Osteocyte (in vitro differentiated cells): ENCODE measurements at regions not wholly inside any gene's neighbourhood (a gene's known extent, or its start where the extent isn't known, plus 50 kb on each side); places are given as distances from the start of the nearest gene placed in this dataset.
"Not testable (repeated sequence)": the region's sequence is repeated elsewhere in the genome, so short reads cannot be mapped to it uniquely, and the experiment has no call there.

Experiments
- DNase-seq: peaks from one replicate; pipeline ENCODE4 v3.0.0; 2021; ENCODE audit warnings: mixed read lengths; ENCODE audit not compliant: unreplicated experiment; ENCODE audit errors: extremely low spot score
- H3K27ac Mint-ChIP-seq: one replicate; pipeline ENCODE4 v1.8.0; 2021; ENCODE audit warnings: mild to moderate bottlenecking, mixed read lengths; ENCODE audit not compliant: unreplicated experiment
- H3K27me3 Mint-ChIP-seq: one replicate; pipeline ENCODE4 v1.8.0; 2021; ENCODE audit warnings: mixed read lengths; ENCODE audit not compliant: unreplicated experiment
- H3K36me3 Mint-ChIP-seq: one replicate; pipeline ENCODE4 v1.8.0; 2021; ENCODE audit warnings: mixed read lengths; ENCODE audit not compliant: unreplicated experiment
- H3K4me1 Mint-ChIP-seq: one replicate; pipeline ENCODE4 v1.8.0; 2021; ENCODE audit warnings: mixed read lengths; ENCODE audit not compliant: unreplicated experiment
- H3K4me3 Mint-ChIP-seq: one replicate; pipeline ENCODE4 v1.8.0; 2021; ENCODE audit warnings: mild to moderate bottlenecking, moderate library complexity, mixed read lengths; ENCODE audit not compliant: unreplicated experiment
- H3K9me3 Mint-ChIP-seq: one replicate; pipeline ENCODE4 v1.8.0; 2021; ENCODE audit warnings: mixed read lengths; ENCODE audit not compliant: unreplicated experiment
- CTCF ChIP-seq: fragments of 200-600 bp; sonication (generic); IDR thresholded peaks from 2 replicates; pipeline ENCODE4 v1.5.0; 2021; ENCODE audit warnings: antibody characterized with exemption, mild to moderate bottlenecking, moderate library complexity

- H3K36me3 Mint-ChIP-seq: no peaks in the 10 kb centered on the region
- H3K4me3 Mint-ChIP-seq: no peak overlapping the region
- DNase-seq: no peak
- H3K4me1 Mint-ChIP-seq: no peaks in the 10 kb centered on the region
- peaks cover 13% of the 10 kb centered on the region for H3K9me3 Mint-ChIP-seq
- no peaks in the 10 kb centered on the region for H3K27me3 Mint-ChIP-seq
- peak; percentile 43 for TF ChIP-seq CTCF
- H3K27ac Mint-ChIP-seq: no peak overlapping the region
Observed at GRCh38 chr3:82163907-82164520, 402.6 kb upstream of the GBE1 start.

- Mint-ChIP-seq H3K27me3 (no peaks in the 10 kb centered on the region), H3K4me3 (no peak overlapping the region), H3K9me3 (peaks cover 9% of the 10 kb centered on the region), H3K4me1 (peaks cover 7% of the 10 kb centered on the region), H3K27ac (no peak overlapping the region), H3K36me3 (no peaks in the 10 kb centered on the region)
- DNase-seq: no peak
- no peak for TF ChIP-seq CTCF
Observed at GRCh38 chr3:82157952-82158351, 396.5 kb upstream of the GBE1 start.

- not testable (repeated sequence) for DNase-seq, H3K27me3 Mint-ChIP-seq, H3K9me3 Mint-ChIP-seq, H3K4me3 Mint-ChIP-seq, H3K36me3 Mint-ChIP-seq, H3K4me1 Mint-ChIP-seq, H3K27ac Mint-ChIP-seq
Observed at GRCh38 chr3:82153892-82154291, 392.4 kb upstream of the GBE1 start.

- no peak for TF ChIP-seq CTCF
- no peaks in the 10 kb centered on the region for H3K27me3 Mint-ChIP-seq
- H3K36me3 Mint-ChIP-seq: no peaks in the 10 kb centered on the region
- H3K27ac Mint-ChIP-seq: no peak overlapping the region
- H3K4me3 Mint-ChIP-seq: no peak overlapping the region
- no peaks in the 10 kb centered on the region for H3K9me3 Mint-ChIP-seq
- DNase-seq: no peak
- H3K4me1 Mint-ChIP-seq: no peaks in the 10 kb centered on the region
Observed at GRCh38 chr3:82145742-82146141, 384.3 kb upstream of the GBE1 start.

- Mint-ChIP-seq H3K4me1 (no peaks in the 10 kb centered on the region), H3K4me3 (no peak overlapping the region), H3K9me3 (no peaks in the 10 kb centered on the region), H3K27ac (no peak overlapping the region), H3K27me3 (no peaks in the 10 kb centered on the region), H3K36me3 (no peaks in the 10 kb centered on the region)
- DNase-seq: no peak
- TF ChIP-seq CTCF: no peak
Observed at GRCh38 chr3:82144811-82145210, 383.4 kb upstream of the GBE1 start.
